ENCODE measurements at regions not wholly inside any gene's neighbourhood (a gene's known extent, or its start where the extent isn't known, plus 50 kb on each side); places are given as distances from the start of the nearest gene placed in this dataset.
A peak's percentile ranks its signal among the peaks of the same experiment; 100 is the strongest.

GRCh38 chr6:26311012-26311384 is 54.0 kb upstream of the BTN3A2 start:
- H2AK5ac ChIP-seq (ENCODE audit: low read depth, low read length) = no peak overlapping the region
- no peak overlapping the region for H2BK12ac ChIP-seq (ENCODE audit: low read length)
- no peaks in the 10 kb centered on the region for H3K79me1 ChIP-seq (ENCODE audit: low read depth, low read length)
- H2BK5ac ChIP-seq (ENCODE audit: low read length) = no peak overlapping the region
- no peak overlapping the region for H3K9ac ChIP-seq (ENCODE audit: low read depth, low read length, poor library complexity)
- no peak overlapping the region for H3K23ac ChIP-seq (ENCODE audit: low read depth, low read length, poor library complexity)
- peak overlapping the region; percentile 12 for H3K4me2 ChIP-seq (ENCODE audit: insufficient read depth, low read length, poor library complexity, severe bottlenecking)
- H3K18ac ChIP-seq (ENCODE audit: low read length) = no peak overlapping the region
- peak overlapping the region; percentile 5 for H2AFZ ChIP-seq (ENCODE audit: low read length)
- no peak overlapping the region for H4K91ac ChIP-seq (ENCODE audit: low read depth, low read length, poor library complexity)
- no CpG with 5 or more reads among the region's 11 CpGs for WGBS, 2 donors (ENCODE audit: extremely low coverage in 2 of 2, insufficient read length in 2 of 2, insufficient replicate concordance in 1 of 2)
- no peak overlapping the region for H2BK120ac ChIP-seq (ENCODE audit: low read depth, low read length)
- no peaks in the 10 kb centered on the region for H3K4me1 ChIP-seq (ENCODE audit: control insufficient read depth in 2 of 2, insufficient read depth in 1 of 2, low read depth in 1 of 2, low read length in 2 of 2)
- H3K36me3 ChIP-seq (replicated peaks in 1 of 2; ENCODE audit: control insufficient read depth in 2 of 2, insufficient read depth in 2 of 2, low read length in 2 of 2) = no peaks in the 10 kb centered on the region
- H3K14ac ChIP-seq (ENCODE audit: low read length) = no peak overlapping the region
- no peaks in the 10 kb centered on the region for H3K9me3 ChIP-seq (replicated peaks in 1 of 2; ENCODE audit: control insufficient read depth in 2 of 2, insufficient read depth in 1 of 2, low read depth in 1 of 2, low read length in 2 of 2)
- H3K4ac ChIP-seq (ENCODE audit: low read length) = no peak overlapping the region
- H3K27me3 ChIP-seq (ENCODE audit: control insufficient read depth in 3 of 3, insufficient read depth in 3 of 3, low read depth in 1 of 3, low read length in 3 of 3) = no peaks in the 10 kb centered on the region
- H3K4me3 ChIP-seq (ENCODE audit: low read length in 2 of 2) = peak overlapping the region in 1 of 2 donors; percentile 52
- no peak overlapping the region for H2BK15ac ChIP-seq (ENCODE audit: low read length)
- no peak for DNase-seq (ENCODE audit: low spot score)
- no peak overlapping the region for H3K27ac ChIP-seq (replicated peaks; ENCODE audit: low read length)
- no peak overlapping the region for H4K8ac ChIP-seq (ENCODE audit: low read depth, low read length)

GRCh38 chr6:26311385-26312095 is 53.5 kb upstream of the BTN3A2 start:
- peak overlapping the region; percentile 67 for H2AFZ ChIP-seq (ENCODE audit: low read length)
- H4K91ac ChIP-seq (ENCODE audit: low read depth, low read length, poor library complexity) = no peak overlapping the region
- no peak overlapping the region for H2BK5ac ChIP-seq (ENCODE audit: low read length)
- no peak overlapping the region for H3K9ac ChIP-seq (ENCODE audit: low read depth, low read length, poor library complexity)
- no peak overlapping the region for H3K14ac ChIP-seq (ENCODE audit: low read length)
- H3K4me1 ChIP-seq (ENCODE audit: control insufficient read depth in 2 of 2, insufficient read depth in 1 of 2, low read depth in 1 of 2, low read length in 2 of 2) = no peaks in the 10 kb centered on the region
- no peak overlapping the region for H2AK5ac ChIP-seq (ENCODE audit: low read depth, low read length)
- DNase-seq (ENCODE audit: low spot score) = no peak
- H3K4me3 ChIP-seq (ENCODE audit: low read length in 2 of 2) = peak overlapping the region; percentile 52 to 86
- H3K36me3 ChIP-seq (replicated peaks in 1 of 2; ENCODE audit: control insufficient read depth in 2 of 2, insufficient read depth in 2 of 2, low read length in 2 of 2) = no peaks in the 10 kb centered on the region
- H3K79me1 ChIP-seq (ENCODE audit: low read depth, low read length) = no peaks in the 10 kb centered on the region
- no peak overlapping the region for H4K8ac ChIP-seq (ENCODE audit: low read depth, low read length)
- no peak overlapping the region for H2BK12ac ChIP-seq (ENCODE audit: low read length)
- H3K27me3 ChIP-seq (ENCODE audit: control insufficient read depth in 3 of 3, insufficient read depth in 3 of 3, low read depth in 1 of 3, low read length in 3 of 3) = no peaks in the 10 kb centered on the region
- no peak overlapping the region for H2BK120ac ChIP-seq (ENCODE audit: low read depth, low read length)
- no CpG with 5 or more reads among the region's 18 CpGs for WGBS, 2 donors (ENCODE audit: extremely low coverage in 2 of 2, insufficient read length in 2 of 2, insufficient replicate concordance in 1 of 2)
- no peak overlapping the region for H2BK15ac ChIP-seq (ENCODE audit: low read length)
- peak overlapping the region; percentile 56 for H3K4me2 ChIP-seq (ENCODE audit: insufficient read depth, low read length, poor library complexity, severe bottlenecking)
- no peak overlapping the region for H3K4ac ChIP-seq (ENCODE audit: low read length)
- no peaks in the 10 kb centered on the region for H3K9me3 ChIP-seq (replicated peaks in 1 of 2; ENCODE audit: control insufficient read depth in 2 of 2, insufficient read depth in 1 of 2, low read depth in 1 of 2, low read length in 2 of 2)
- peak overlapping the region; percentile 2 for H3K18ac ChIP-seq (ENCODE audit: low read length)
- H3K27ac ChIP-seq (replicated peaks; ENCODE audit: low read length) = no peak overlapping the region
- no peak overlapping the region for H3K23ac ChIP-seq (ENCODE audit: low read depth, low read length, poor library complexity)

GRCh38 chr6:26312096-26312463 is 52.9 kb upstream of the BTN3A2 start:
- H3K23ac ChIP-seq (ENCODE audit: low read depth, low read length, poor library complexity) = no peak overlapping the region
- DNase-seq (ENCODE audit: low spot score) = no peak
- no peak overlapping the region for H2BK120ac ChIP-seq (ENCODE audit: low read depth, low read length)
- no peak overlapping the region for H4K91ac ChIP-seq (ENCODE audit: low read depth, low read length, poor library complexity)
- H3K4ac ChIP-seq (ENCODE audit: low read length) = no peak overlapping the region
- no peaks in the 10 kb centered on the region for H3K4me1 ChIP-seq (ENCODE audit: control insufficient read depth in 2 of 2, insufficient read depth in 1 of 2, low read depth in 1 of 2, low read length in 2 of 2)
- no peak overlapping the region for H2AK5ac ChIP-seq (ENCODE audit: low read depth, low read length)
- no peaks in the 10 kb centered on the region for H3K79me1 ChIP-seq (ENCODE audit: low read depth, low read length)
- no CpG with 5 or more reads among the region's 6 CpGs for WGBS, 2 donors (ENCODE audit: extremely low coverage in 2 of 2, insufficient read length in 2 of 2, insufficient replicate concordance in 1 of 2)
- no peak overlapping the region for H3K9ac ChIP-seq (ENCODE audit: low read depth, low read length, poor library complexity)
- no peak overlapping the region for H3K14ac ChIP-seq (ENCODE audit: low read length)
- peak overlapping the region; percentile 52 to 86 for H3K4me3 ChIP-seq (ENCODE audit: low read length in 2 of 2)
- H3K36me3 ChIP-seq (replicated peaks in 1 of 2; ENCODE audit: control insufficient read depth in 2 of 2, insufficient read depth in 2 of 2, low read length in 2 of 2) = no peaks in the 10 kb centered on the region
- H3K4me2 ChIP-seq (ENCODE audit: insufficient read depth, low read length, poor library complexity, severe bottlenecking) = peak overlapping the region; percentile 56
- no peak overlapping the region for H4K8ac ChIP-seq (ENCODE audit: low read depth, low read length)
- no peak overlapping the region for H3K27ac ChIP-seq (replicated peaks; ENCODE audit: low read length)
- peak overlapping the region; percentile 67 for H2AFZ ChIP-seq (ENCODE audit: low read length)
- H2BK15ac ChIP-seq (ENCODE audit: low read length) = no peak overlapping the region
- H2BK12ac ChIP-seq (ENCODE audit: low read length) = no peak overlapping the region
- H2BK5ac ChIP-seq (ENCODE audit: low read length) = no peak overlapping the region
- no peaks in the 10 kb centered on the region for H3K27me3 ChIP-seq (ENCODE audit: control insufficient read depth in 3 of 3, insufficient read depth in 3 of 3, low read depth in 1 of 3, low read length in 3 of 3)
- H3K9me3 ChIP-seq (replicated peaks in 1 of 2; ENCODE audit: control insufficient read depth in 2 of 2, insufficient read depth in 1 of 2, low read depth in 1 of 2, low read length in 2 of 2) = no peaks in the 10 kb centered on the region
- no peak overlapping the region for H3K18ac ChIP-seq (ENCODE audit: low read length)

- Histone ChIP-seq H3K9me3 (replicated peaks in 1 of 2; ENCODE audit: control insufficient read depth in 2 of 2, insufficient read depth in 1 of 2, low read depth in 1 of 2, low read length in 2 of 2) (no peaks in the 10 kb centered on the region), H2BK120ac (ENCODE audit: low read depth, low read length) (no peak overlapping the region), H2AFZ (ENCODE audit: low read length) (peak overlapping the region; percentile 67), H3K18ac (ENCODE audit: low read length) (no peak overlapping the region), H4K8ac (ENCODE audit: low read depth, low read length) (no peak overlapping the region), H3K23ac (ENCODE audit: low read depth, low read length, poor library complexity) (no peak overlapping the region), H3K14ac (ENCODE audit: low read length) (no peak overlapping the region), H2BK5ac (ENCODE audit: low read length) (no peak overlapping the region), H3K4me2 (ENCODE audit: insufficient read depth, low read length, poor library complexity, severe bottlenecking) (peak overlapping the region; percentile 68), H3K4me1 (ENCODE audit: control insufficient read depth in 2 of 2, insufficient read depth in 1 of 2, low read depth in 1 of 2, low read length in 2 of 2) (no peaks in the 10 kb centered on the region), H3K9ac (ENCODE audit: low read depth, low read length, poor library complexity) (no peak overlapping the region), H4K91ac (ENCODE audit: low read depth, low read length, poor library complexity) (no peak overlapping the region), H3K4me3 (ENCODE audit: low read length in 2 of 2) (peak overlapping the region; percentile 52 to 82), H2AK5ac (ENCODE audit: low read depth, low read length) (no peak overlapping the region), H3K79me1 (ENCODE audit: low read depth, low read length) (no peaks in the 10 kb centered on the region), H3K36me3 (replicated peaks in 1 of 2; ENCODE audit: control insufficient read depth in 2 of 2, insufficient read depth in 2 of 2, low read length in 2 of 2) (no peaks in the 10 kb centered on the region), H3K27me3 (ENCODE audit: control insufficient read depth in 3 of 3, insufficient read depth in 3 of 3, low read depth in 1 of 3, low read length in 3 of 3) (peaks cover 0 to 3% (median 0%) of the 10 kb centered on the region in 3 experiments), H3K27ac (replicated peaks; ENCODE audit: low read length) (no peak overlapping the region), H2BK15ac (ENCODE audit: low read length) (no peak overlapping the region), H3K4ac (ENCODE audit: low read length) (no peak overlapping the region), H2BK12ac (ENCODE audit: low read length) (no peak overlapping the region)
- WGBS, 2 donors (ENCODE audit: extremely low coverage in 2 of 2, insufficient read length in 2 of 2, insufficient replicate concordance in 1 of 2) = no CpG with 5 or more reads among the region's 34 CpGs
- DNase-seq (ENCODE audit: low spot score) = peak; percentile 81
Observed at GRCh38 chr6:26312501-26313397, 52.2 kb upstream of the BTN3A2 start.
